Colonic mucosa (tissue), 4 donors: ENCODE measurements at regions not wholly inside any gene's neighbourhood (a gene's known extent, or its start where the extent isn't known, plus 50 kb on each side); places are given as distances from the start of the nearest gene placed in this dataset.

Source experiments
- DNase-seq: peaks from one replicate; pipeline ENCODE4 v3.0.0-alpha.2; 2020
- H3K27ac ChIP-seq: fragments of 200-600 bp; one replicate; pipeline ENCODE4 v1.8.0; 2021
- H3K27me3 ChIP-seq: fragments of 200-600 bp; one replicate; pipeline ENCODE4 v1.8.0; 2021
- H3K36me3 ChIP-seq: fragments of 200-600 bp; one replicate; pipeline ENCODE4 v1.8.0; 2021
- H3K4me1 ChIP-seq: fragments of 200-600 bp; one replicate; pipeline ENCODE4 v1.8.0; 2021; ENCODE audit warnings: mild to moderate bottlenecking
- H3K4me3 ChIP-seq: fragments of 200-600 bp; one replicate; pipeline ENCODE4 v1.8.0; 2021
- H3K9ac ChIP-seq, 2 donors: one replicate each; pipeline ENCODE4 v1.7.0; 2013; ENCODE audit warnings: control low read depth in 2 of 2, low read depth in 2 of 2, low read length in 2 of 2
- H3K9me3 ChIP-seq: fragments of 200-600 bp; one replicate; pipeline ENCODE4 v1.8.0; 2021
- CTCF ChIP-seq: fragments of 200-600 bp; IDR thresholded peaks from one replicate; pipeline ENCODE4 v1.8.0; 2022; ENCODE audit warnings: antibody characterized with exemption, mild to moderate bottlenecking
- intact Hi-C: fragments of 100-400 bp; cut with DNase I; formaldehyde crosslinking; loops from one replicate; pipeline ENCODE4 v1.14.1; 2022
- donor health status: healthy.
- donor health status: DM: no; HTN: no; CAD: no.
- donor health status: DM: no; HTN: no; CAD: no.

GRCh38 chr1:70553567-70553956, 142.5 kb downstream of the CTH start:
- intact Hi-C loops, result no loop called here
- no peaks in the 10 kb centered on the region for H3K36me3 ChIP-seq
- H3K4me3 ChIP-seq, result no peak overlapping the region
- H3K27ac ChIP-seq, result no peak overlapping the region
- no peak overlapping the region for H3K9ac ChIP-seq
- H3K9me3 ChIP-seq, result no peaks in the 10 kb centered on the region
- no peaks in the 10 kb centered on the region for H3K4me1 ChIP-seq
- no peaks in the 10 kb centered on the region for H3K27me3 ChIP-seq
- DNase-seq, result no peak
- TF ChIP-seq CTCF, result no peak

DNA sequence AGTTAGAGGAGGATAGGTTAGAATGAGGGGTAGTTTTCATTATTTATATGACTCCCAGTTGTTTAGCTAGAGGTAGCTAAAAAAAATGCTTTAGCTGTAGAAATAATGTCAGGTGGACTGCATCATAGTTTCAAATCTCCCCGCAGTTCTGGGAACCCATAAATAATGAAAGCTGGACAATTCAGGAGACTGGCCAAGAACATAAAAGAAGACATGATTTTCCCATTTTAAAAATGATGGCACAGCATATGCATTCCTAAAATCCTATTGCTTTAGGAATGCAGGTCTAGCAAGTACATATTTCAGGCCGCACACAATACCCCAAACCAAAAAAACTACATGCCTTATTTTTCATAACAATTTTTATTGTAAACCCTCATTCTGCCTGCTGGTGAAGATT, 143.3 kb downstream of the CTH start:
- intact Hi-C loops, result no loop called here
- Histone ChIP-seq H3K27ac (no peak overlapping the region), H3K4me3 (no peak overlapping the region), H3K9me3 (no peaks in the 10 kb centered on the region), H3K27me3 (no peaks in the 10 kb centered on the region), H3K9ac (no peak overlapping the region), H3K4me1 (no peaks in the 10 kb centered on the region), H3K36me3 (no peaks in the 10 kb centered on the region)
- no peak for TF ChIP-seq CTCF
- DNase-seq, result no peak

DNA sequence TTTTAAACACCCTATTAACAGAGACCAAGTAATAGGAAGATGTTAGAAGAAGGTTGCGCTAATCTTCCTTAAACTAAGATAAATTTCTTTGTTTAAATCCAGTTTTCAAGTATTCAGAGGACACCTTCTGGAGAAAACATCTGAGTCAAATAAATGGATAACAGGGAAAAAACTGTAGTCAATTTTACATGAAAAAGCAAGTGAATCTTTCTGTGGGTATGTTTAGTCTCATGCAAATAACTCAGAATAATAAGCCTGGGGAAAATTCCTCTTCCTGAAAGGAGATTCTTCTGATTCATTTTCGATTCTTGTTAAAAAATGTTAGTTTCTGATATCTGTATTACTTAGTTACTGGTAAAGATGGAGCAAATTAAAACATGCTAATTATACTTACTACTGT, 145.5 kb downstream of the CTH start:
- no peaks in the 10 kb centered on the region for H3K36me3 ChIP-seq

DNA sequence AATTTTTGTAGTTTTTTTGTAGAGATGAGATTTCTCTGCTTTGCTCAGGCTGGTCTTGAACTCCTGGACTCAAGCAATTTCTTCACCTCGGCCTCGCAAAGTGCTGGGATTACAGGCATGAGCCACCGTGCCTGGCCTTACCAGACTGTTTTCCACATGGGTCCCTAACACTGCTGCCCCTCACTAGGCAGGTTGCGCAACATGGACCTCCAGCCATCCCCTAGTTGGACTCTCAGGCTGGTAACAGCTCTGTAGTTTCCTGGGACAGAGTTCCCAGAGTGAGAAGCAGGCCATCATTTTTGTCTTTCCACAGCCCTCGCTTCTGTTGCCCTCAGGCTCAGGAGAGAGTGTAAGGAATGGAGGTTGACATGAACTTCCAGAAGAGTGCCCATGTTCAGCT, 156.1 kb downstream of the CTH start:
- Histone ChIP-seq H3K27me3 (no peaks in the 10 kb centered on the region), H3K9me3 (no peaks in the 10 kb centered on the region), H3K9ac (no peak overlapping the region), H3K4me3 (no peak overlapping the region), H3K4me1 (no peaks in the 10 kb centered on the region), H3K36me3 (no peaks in the 10 kb centered on the region), H3K27ac (no peak overlapping the region)
- no peak for TF ChIP-seq CTCF
- no peak for DNase-seq
- intact Hi-C loops, result no loop called here

More for the DNA sequence above, 145.5 kb downstream of the CTH start:
- intact Hi-C loops, result no loop called here
- Histone ChIP-seq H3K9ac (no peak overlapping the region), H3K27me3 (no peaks in the 10 kb centered on the region), H3K4me1 (no peaks in the 10 kb centered on the region), H3K27ac (no peak overlapping the region), H3K4me3 (no peak overlapping the region), H3K9me3 (no peaks in the 10 kb centered on the region)
- no peak for TF ChIP-seq CTCF
- DNase-seq, result no peak

- no peak overlapping the region for H3K9ac ChIP-seq
- no peaks in the 10 kb centered on the region for H3K27me3 ChIP-seq
- no peaks in the 10 kb centered on the region for H3K36me3 ChIP-seq
- DNase-seq, result no peak
- intact Hi-C loops, result no loop called here
- no peak for TF ChIP-seq CTCF
- no peak overlapping the region for H3K4me3 ChIP-seq
- H3K27ac ChIP-seq, result no peak overlapping the region
- no peaks in the 10 kb centered on the region for H3K4me1 ChIP-seq
- no peaks in the 10 kb centered on the region for H3K9me3 ChIP-seq
Measured at GRCh38 chr1:70571191-70571590, 160.1 kb downstream of the CTH start.

DNA sequence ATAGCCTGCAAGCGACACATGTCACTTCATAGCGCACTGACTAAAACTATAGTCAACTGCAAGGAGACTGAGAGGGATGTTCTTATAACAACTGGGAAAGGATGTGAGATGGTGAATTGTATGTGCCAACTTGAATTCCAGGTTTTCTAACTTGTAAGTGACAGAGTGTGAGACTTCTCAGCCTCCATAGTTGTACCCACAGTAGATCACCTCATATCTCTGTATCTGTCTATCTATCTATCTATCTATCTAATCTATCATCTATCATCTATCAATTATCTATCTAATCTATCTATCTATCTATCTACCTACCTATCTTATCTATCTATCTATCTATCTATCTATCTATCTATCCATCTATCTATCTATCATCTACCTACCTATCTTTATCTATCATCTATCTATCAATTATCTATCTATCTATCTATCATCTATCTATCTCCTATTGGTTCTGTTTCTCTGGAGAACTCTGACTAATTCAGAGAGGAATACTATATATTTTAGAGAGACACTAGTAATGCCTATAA, 162.3 kb downstream of the CTH start:
- DNase-seq, result no peak
- Histone ChIP-seq H3K9me3 (no peaks in the 10 kb centered on the region), H3K4me1 (no peaks in the 10 kb centered on the region), H3K36me3 (no peaks in the 10 kb centered on the region), H3K27ac (no peak overlapping the region), H3K9ac (no peak overlapping the region), H3K4me3 (no peak overlapping the region), H3K27me3 (no peaks in the 10 kb centered on the region)
- no peak for TF ChIP-seq CTCF
- intact Hi-C loops, result no loop called here
